Choroid plexus epithelial cell (primary cell): ENCODE measurements at regions not wholly inside any gene's neighbourhood (a gene's known extent, or its start where the extent isn't known, plus 50 kb on each side); places are given as distances from the start of the nearest gene placed in this dataset.

ENCODE experiments used
- DNase-seq: peaks from one replicate; pipeline ENCODE4 v3.0.0-alpha.2; 2010; ENCODE audit warnings: low read depth
- H3K4me3 ChIP-seq: 2 replicates; pipeline ENCODE4 v1.5.1; 2011; ENCODE audit warnings: low read depth, mild to moderate bottlenecking, control low read depth, low read length, moderate library complexity
- TF ChIP-seq, protein P1 (sequence below): conservative IDR thresholded peaks from 2 replicates; pipeline ENCODE4 v1.5.1; 2011; ENCODE audit warnings: low read depth, mild to moderate bottlenecking, control low read depth, inconsistent platforms, low read length, moderate library complexity

DNA sequence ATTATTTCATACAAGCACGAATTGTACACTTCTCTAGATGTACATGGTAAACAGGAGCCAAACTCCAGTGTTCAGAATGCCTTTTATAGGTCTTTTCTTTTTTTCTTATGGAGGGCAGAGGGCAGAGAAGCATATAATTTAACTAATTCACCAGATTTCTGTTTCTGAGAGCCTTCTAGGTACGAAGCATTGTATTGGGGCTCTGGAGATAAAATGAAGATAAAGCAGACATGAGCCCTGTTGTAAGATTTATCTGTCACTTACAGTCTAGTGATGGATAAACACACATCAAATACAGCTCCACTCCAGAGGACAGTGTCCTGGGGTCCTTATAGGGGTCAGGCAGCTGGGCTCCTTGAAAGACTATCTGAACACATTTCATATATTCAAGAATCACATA is 265.5 kb downstream of the SKAP2 start:
- TF ChIP-seq, protein P1, sequence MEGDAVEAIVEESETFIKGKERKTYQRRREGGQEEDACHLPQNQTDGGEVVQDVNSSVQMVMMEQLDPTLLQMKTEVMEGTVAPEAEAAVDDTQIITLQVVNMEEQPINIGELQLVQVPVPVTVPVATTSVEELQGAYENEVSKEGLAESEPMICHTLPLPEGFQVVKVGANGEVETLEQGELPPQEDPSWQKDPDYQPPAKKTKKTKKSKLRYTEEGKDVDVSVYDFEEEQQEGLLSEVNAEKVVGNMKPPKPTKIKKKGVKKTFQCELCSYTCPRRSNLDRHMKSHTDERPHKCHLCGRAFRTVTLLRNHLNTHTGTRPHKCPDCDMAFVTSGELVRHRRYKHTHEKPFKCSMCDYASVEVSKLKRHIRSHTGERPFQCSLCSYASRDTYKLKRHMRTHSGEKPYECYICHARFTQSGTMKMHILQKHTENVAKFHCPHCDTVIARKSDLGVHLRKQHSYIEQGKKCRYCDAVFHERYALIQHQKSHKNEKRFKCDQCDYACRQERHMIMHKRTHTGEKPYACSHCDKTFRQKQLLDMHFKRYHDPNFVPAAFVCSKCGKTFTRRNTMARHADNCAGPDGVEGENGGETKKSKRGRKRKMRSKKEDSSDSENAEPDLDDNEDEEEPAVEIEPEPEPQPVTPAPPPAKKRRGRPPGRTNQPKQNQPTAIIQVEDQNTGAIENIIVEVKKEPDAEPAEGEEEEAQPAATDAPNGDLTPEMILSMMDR, result no peak
- no peak overlapping the region for H3K4me3 ChIP-seq
- no peak for DNase-seq

DNA sequence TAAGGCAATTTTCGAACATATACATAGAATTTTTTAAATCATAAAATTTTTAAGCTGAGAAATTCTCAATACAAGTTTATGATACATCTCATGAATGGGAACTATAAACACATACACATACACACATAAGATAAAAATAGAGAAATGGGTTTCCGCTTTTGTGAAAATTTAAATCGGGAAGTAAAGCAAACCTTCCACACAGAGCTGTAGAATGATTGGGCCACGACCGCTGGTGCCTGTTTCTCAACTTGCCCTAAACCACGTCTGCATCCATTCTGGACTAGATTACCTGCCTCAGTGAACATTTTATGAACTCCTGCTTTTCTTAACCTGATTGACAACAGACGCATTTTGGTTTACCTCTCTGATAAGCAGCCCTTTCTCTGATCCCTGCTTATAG is 264.4 kb downstream of the SKAP2 start:
- DNase-seq, result no peak
- no peak overlapping the region for H3K4me3 ChIP-seq
- TF ChIP-seq, protein P1, result no peak

DNA sequence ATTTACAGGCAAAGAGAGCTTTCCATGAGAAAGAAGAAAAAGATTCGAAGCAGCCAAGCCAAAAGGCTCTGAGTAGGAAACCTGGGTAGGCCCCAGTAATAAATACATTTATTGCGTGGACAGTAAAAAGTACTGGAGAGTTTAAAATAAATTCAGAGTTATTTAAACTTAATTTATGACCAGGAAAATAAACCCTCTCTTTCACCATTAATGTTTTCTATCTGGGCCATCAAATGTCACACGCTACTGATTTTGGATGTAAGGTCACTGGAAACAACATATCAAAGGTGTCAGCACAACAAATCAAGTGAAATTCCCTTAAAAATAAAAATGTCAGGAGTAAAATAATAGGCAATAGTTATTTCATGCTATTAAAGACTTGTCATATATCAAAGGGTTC is 264.0 kb downstream of the SKAP2 start:
- TF ChIP-seq, protein P1, result no peak
- no peak overlapping the region for H3K4me3 ChIP-seq
- no peak for DNase-seq

DNA sequence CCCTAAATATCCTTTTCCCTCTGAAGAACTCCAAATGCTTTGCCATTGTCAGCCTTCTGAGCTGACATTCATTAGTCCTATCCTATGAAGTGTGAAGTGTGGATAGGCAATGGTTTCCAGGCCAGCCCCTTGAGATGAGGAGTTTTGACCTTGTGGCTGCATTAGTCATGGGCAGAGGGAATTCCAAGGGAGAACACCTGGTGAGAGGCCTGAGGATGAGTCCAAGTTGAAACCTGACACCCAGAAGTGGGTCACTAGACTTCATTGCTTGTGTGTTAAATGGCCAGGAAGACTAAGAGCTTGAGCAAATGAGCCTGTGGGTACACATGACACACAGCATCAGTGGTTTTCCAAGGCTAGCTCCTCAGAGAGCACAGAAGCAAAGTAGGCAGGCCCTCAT is 260.8 kb downstream of the SKAP2 start:
- no peak overlapping the region for H3K4me3 ChIP-seq
- peak; percentile 9 for DNase-seq
- TF ChIP-seq, protein P1, result no peak

DNA sequence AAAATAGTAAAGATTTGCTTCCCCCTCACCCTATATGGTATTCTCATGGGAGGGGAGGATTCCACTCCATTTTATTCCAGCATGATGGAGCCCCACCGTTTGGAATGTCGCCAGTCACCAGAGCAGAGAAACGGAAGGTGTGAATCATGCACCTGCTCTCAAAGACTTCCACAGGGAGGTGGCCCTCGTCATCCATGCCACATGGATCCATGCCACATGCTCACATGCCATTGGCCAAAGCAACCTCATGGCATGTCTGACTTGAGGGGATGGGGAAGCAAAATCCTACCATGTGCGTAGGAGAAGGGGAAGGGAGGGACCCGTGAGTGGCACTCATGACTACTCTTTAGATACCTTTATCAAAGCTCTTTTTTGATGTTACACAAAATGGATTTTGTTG is 256.0 kb downstream of the SKAP2 start:
- TF ChIP-seq, protein P1, result no peak
- no peak for DNase-seq
- H3K4me3 ChIP-seq, result no peak overlapping the region

DNA sequence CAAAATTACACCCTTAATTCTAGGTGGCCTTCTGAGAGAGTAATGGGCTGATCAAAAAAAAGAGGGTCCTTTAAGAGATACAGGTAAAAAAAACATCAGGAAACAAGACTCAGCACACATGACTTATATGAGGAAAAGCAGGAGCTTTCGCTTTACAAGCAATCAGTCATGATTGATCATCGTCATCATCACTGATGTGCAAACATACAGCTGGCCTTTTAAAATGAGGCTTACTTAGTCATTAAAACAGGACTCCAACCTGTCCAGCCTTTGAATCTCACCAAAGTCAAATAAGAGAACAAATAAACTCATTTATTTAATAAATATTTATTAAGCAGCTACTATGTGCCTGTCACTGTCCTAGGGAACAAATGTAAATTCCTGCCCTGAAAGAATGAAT is 255.3 kb downstream of the SKAP2 start:
- TF ChIP-seq, protein P1, result no peak
- DNase-seq, result no peak
- H3K4me3 ChIP-seq, result no peak overlapping the region

DNA sequence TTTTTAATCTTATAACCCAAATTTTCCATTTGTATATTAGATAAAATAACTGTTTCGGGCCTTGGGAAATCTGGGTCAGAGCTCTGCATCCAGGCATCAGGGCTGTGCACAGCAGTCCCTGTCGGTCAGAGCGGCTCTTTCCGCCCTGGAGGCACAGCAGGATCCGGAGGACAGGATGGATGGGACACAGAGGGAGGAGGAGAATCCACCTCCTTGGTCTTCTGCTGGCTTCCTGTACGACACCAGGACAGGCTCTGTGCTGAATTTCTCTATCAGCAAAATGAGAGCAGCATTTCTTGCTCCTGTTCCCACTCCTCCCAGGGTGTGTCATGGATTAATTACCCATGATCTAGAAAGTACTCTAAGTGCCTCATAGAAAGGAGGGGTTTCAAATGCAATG is 254.9 kb downstream of the SKAP2 start:
- TF ChIP-seq, protein P1, result no peak
- no peak overlapping the region for H3K4me3 ChIP-seq
- DNase-seq, result no peak
